Fibroblast of skin of right biceps (primary cell): ENCODE measurements at regions not wholly inside any gene's neighbourhood (a gene's known extent, or its start where the extent isn't known, plus 50 kb on each side); places are given as distances from the start of the nearest gene placed in this dataset.
"Not testable (repeated sequence)": the region's sequence is repeated elsewhere in the genome, so short reads cannot be mapped to it uniquely, and the experiment has no call there.

Source experiments
- DNase-seq: peaks from one replicate; pipeline ENCODE4 v3.0.0-alpha.2; 2013

GRCh38 chr9:126057121-126057825 is 269.4 kb upstream of the MVB12B start:
- no peak for DNase-seq

GRCh38 chr9:126058011-126058531 is 268.6 kb upstream of the MVB12B start:
- no peak for DNase-seq

- no peak for DNase-seq
Observed at GRCh38 chr9:126058591-126058990, 268.0 kb upstream of the MVB12B start.

- no peak for DNase-seq
Observed at GRCh38 chr9:126061575-126061974, 265.1 kb upstream of the MVB12B start.

- DNase-seq, result no peak
Observed at GRCh38 chr9:126062158-126062886, 264.3 kb upstream of the MVB12B start.

GRCh38 chr9:126063326-126063725 is 263.3 kb upstream of the MVB12B start:
- no peak for DNase-seq

GRCh38 chr9:126066131-126066530 is 260.5 kb upstream of the MVB12B start:
- no peak for DNase-seq

GRCh38 chr9:126067031-126067734 is 259.4 kb upstream of the MVB12B start:
- DNase-seq, result no peak

- DNase-seq, result no peak
Observed at GRCh38 chr9:126068534-126069230, 257.9 kb upstream of the MVB12B start.

- DNase-seq, result no peak
Observed at GRCh38 chr9:126069400-126069955, 257.2 kb upstream of the MVB12B start.

GRCh38 chr9:126070058-126070655 is 256.5 kb upstream of the MVB12B start:
- DNase-seq, result no peak

- DNase-seq, result no peak
Observed at GRCh38 chr9:126071076-126071750, 255.4 kb upstream of the MVB12B start.

GRCh38 chr9:126077656-126078055 is 249.0 kb upstream of the MVB12B start:
- not testable (repeated sequence) for DNase-seq

- no peak for DNase-seq
Observed at GRCh38 chr9:126080641-126081040, 246.0 kb upstream of the MVB12B start.

GRCh38 chr9:126081746-126082145 is 244.9 kb upstream of the MVB12B start:
- DNase-seq, result no peak

- no peak for DNase-seq
Observed at GRCh38 chr9:126084008-126084407, 242.6 kb upstream of the MVB12B start.

GRCh38 chr9:126084696-126085095 is 241.9 kb upstream of the MVB12B start:
- no peak for DNase-seq

GRCh38 chr9:126085170-126085569 is 241.5 kb upstream of the MVB12B start:
- no peak for DNase-seq

GRCh38 chr9:126088336-126088735 is 238.3 kb upstream of the MVB12B start:
- DNase-seq, result no peak

- DNase-seq, result no peak
Observed at GRCh38 chr9:126089789-126090188, 236.8 kb upstream of the MVB12B start.

GRCh38 chr9:126093771-126094170 is 232.9 kb upstream of the MVB12B start:
- DNase-seq, result no peak
